H1 (cell line): ENCODE measurements at regions not wholly inside any gene's neighbourhood (a gene's known extent, or its start where the extent isn't known, plus 50 kb on each side); places are given as distances from the start of the nearest gene placed in this dataset.

Source experiments
- ASH2L ChIP-seq: fragments of 200-600, 300-600 bp; sonication (generic); IDR thresholded peaks from one replicate; pipeline ENCODE4 v1.7.1; 2017; ENCODE audit warnings: low read length
- BRCA1 ChIP-seq: IDR thresholded peaks from 2 replicates; pipeline ENCODE4 v1.6.1; 2012; ENCODE audit warnings: low read depth, low read length, improper control_type of control experiment
- CBX8 ChIP-seq: fragments of 300-800, 300-1000 bp; sonication (generic); IDR thresholded peaks from 2 replicates; pipeline ENCODE4 v1.7.1; 2016; ENCODE audit warnings: low read depth, low read length, borderline replicate concordance
- EP300 ChIP-seq, 2 experiments: IDR thresholded peaks; 1 replicate in 1 of 2; 2 replicates in 1 of 2; pipeline ENCODE4 v1.6.1; 2011 to 2012; ENCODE audit warnings: low read depth in 2 of 2, low read length in 2 of 2, mild to moderate bottlenecking in 2 of 2, borderline replicate concordance in 1 of 2, inconsistent platforms in 1 of 2, moderate library complexity in 1 of 2
- NRF1 ChIP-seq: IDR thresholded peaks from 2 replicates; pipeline ENCODE4 v1.6.1; 2011; ENCODE audit warnings: mild to moderate bottlenecking, low read depth, low read length, improper control_type of control experiment
- POLR2A ChIP-seq, 2 experiments: IDR thresholded peaks; 1 replicate in 1 of 2; 2 replicates in 1 of 2; pipeline ENCODE4 v1.6.1; 2011; ENCODE audit warnings: low read depth in 2 of 2, low read length in 2 of 2, mild to moderate bottlenecking in 2 of 2; ENCODE audit errors: control extremely low read depth in 1 of 2
- RAD21 ChIP-seq, 2 experiments: IDR thresholded peaks in 1 of 2; conservative IDR thresholded peaks in 1 of 2; 2 replicates each; pipeline ENCODE4 v1.6.1; 2011; ENCODE audit warnings: low read depth in 2 of 2, low read length in 2 of 2, improper control_type of control experiment in 1 of 2, inconsistent platforms in 1 of 2, mild to moderate bottlenecking in 1 of 2, moderate library complexity in 1 of 2
- TCF12 ChIP-seq: IDR thresholded peaks from 2 replicates; pipeline ENCODE4 v1.6.1; 2011; ENCODE audit warnings: low read depth, mild to moderate bottlenecking, low read length
- USF2 ChIP-seq: IDR thresholded peaks from 2 replicates; pipeline ENCODE4 v1.6.1; 2011; ENCODE audit warnings: low read length, improper control_type of control experiment
- TF ChIP-seq, protein P1 (sequence below), 3 experiments: IDR thresholded peaks; 1 replicate in 2 of 3; 2 replicates in 1 of 3; pipeline versions ENCODE4 v1.5.1 to v1.6.1; 2011; ENCODE audit warnings: low read length in 3 of 3, mild to moderate bottlenecking in 3 of 3, inconsistent platforms in 2 of 3, low read depth in 1 of 3, moderate library complexity in 1 of 3; ENCODE audit not compliant: insufficient read depth in 1 of 3; ENCODE audit errors: control extremely low read depth in 1 of 3

DNA sequence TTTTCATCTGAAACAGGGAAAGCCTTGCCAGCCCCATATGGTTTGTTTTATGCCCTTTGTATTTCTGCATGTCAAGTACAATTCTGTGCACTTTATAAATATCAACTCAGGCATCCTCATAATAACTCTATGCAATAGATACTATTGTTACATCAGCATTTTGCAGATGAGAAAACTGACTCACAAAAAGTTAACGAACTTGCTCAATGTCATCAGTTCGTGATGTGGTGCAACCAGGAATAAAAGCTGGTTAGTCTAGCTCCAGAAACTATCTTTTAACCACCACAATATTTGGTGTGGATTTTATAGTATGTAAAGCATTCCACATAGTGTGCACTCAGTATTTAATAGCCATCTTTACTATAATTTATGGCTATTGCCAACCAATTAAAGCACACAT is 134.9 kb downstream of the MRPS30 start:
- TF ChIP-seq, protein P1, sequence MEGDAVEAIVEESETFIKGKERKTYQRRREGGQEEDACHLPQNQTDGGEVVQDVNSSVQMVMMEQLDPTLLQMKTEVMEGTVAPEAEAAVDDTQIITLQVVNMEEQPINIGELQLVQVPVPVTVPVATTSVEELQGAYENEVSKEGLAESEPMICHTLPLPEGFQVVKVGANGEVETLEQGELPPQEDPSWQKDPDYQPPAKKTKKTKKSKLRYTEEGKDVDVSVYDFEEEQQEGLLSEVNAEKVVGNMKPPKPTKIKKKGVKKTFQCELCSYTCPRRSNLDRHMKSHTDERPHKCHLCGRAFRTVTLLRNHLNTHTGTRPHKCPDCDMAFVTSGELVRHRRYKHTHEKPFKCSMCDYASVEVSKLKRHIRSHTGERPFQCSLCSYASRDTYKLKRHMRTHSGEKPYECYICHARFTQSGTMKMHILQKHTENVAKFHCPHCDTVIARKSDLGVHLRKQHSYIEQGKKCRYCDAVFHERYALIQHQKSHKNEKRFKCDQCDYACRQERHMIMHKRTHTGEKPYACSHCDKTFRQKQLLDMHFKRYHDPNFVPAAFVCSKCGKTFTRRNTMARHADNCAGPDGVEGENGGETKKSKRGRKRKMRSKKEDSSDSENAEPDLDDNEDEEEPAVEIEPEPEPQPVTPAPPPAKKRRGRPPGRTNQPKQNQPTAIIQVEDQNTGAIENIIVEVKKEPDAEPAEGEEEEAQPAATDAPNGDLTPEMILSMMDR (IDR thresholded peaks at IDR 0.05; ENCODE audit: control extremely low read depth in 1 of 3, insufficient read depth in 1 of 3, low read depth in 1 of 3, low read length in 3 of 3): no peak
- no peak for TF ChIP-seq BRCA1
- TF ChIP-seq CBX8: no peak
- TF ChIP-seq NRF1: no peak
- TF ChIP-seq EP300 (IDR thresholded peaks at IDR 0.05; ENCODE audit: borderline replicate concordance in 1 of 2, low read depth in 2 of 2, low read length in 2 of 2): no peak
- no peak for TF ChIP-seq POLR2A (IDR thresholded peaks at IDR 0.05; ENCODE audit: control extremely low read depth in 1 of 2, low read depth in 2 of 2, low read length in 2 of 2)
- no peak for TF ChIP-seq USF2
- TF ChIP-seq RAD21 (IDR thresholded peaks at IDR 0.05 in 1 of 2, conservative IDR thresholded peaks at IDR 0.05 in 1 of 2; ENCODE audit: low read depth in 2 of 2, low read length in 2 of 2): no peak
- TF ChIP-seq ASH2L: no peak
- no peak for TF ChIP-seq TCF12
